NCI-H1092 treated with DMSO at 0.1 percent for 48 hours (cell line): ENCODE measurements at regions not wholly inside any gene's neighbourhood (a gene's known extent, or its start where the extent isn't known, plus 50 kb on each side); places are given as distances from the start of the nearest gene placed in this dataset.

ENCODE experiments used
- DNase-seq: peaks from one replicate; lab custom pipeline; 2025; lab: John Stamatoyannopoulos, UW

DNA sequence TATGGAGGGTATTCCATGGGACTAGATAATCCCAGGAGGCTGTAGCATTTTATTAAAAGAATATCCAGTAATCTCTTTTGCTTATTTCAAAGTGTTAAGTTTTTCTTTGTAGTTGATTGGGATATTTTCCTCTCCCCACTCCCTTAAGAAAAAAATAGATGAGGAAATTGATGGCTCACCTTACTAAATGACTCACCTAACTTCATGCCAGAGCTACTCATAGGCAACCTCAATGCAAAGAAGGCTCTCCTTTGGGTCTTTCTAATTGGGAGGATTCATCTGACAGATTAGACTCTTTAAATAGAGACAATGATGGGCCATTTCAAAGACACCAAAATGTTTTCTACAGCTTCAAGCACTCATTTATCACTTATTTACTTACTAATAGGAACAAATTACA, 528.5 kb upstream of the BTBD3 start:
- no peak for DNase-seq

DNA sequence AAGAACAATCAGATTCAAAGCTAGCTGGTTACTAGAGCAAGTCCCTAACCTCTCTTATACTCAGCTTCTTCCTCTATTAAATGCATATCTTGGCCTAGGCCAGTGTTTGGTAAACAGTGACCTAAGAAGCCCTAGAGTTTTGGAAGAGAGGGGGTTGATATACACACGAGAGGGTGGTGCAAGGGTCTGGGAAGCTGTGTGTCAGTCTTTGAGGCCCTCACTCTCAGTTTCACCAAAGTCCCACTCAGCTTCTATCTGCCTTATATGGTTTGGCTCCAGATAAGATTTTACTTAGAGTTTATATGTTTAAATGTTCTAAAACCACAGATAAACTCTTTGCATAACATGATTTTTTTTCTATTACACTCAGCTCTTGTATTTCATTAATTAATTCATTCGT, 526.1 kb upstream of the BTBD3 start:
- no peak for DNase-seq

DNA sequence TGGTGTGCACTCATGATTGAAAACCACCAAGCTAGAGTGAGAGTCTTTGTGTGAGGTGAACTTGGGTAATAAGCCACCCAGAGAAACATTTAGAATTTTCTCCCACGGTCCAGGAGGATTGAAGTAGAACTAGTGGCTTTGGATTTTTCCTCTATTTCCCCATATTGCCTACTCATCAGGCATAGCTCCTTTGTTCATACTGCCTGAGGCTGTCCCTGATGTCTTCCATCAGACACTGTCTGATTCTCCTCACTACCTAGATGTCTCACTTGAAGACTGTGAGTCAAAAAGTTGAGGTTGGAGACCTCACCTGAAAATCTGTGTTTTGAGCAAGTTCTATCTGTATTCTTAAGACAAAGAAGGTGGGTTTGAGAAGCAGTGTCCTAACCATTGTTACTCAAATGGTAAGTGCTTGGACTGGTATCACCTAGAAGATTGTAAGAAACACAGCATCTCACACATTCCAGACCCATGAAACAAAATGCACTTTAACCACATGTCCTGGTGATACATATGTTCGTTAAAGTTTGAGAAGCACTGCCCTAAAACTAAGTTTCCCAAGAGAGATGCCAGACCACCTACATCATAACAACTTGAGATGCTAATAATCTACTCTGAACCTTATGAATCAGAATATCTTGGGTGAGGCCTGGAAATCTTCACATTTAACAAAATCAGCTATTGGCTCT, 523.4 kb upstream of the BTBD3 start:
- no peak for DNase-seq

DNA sequence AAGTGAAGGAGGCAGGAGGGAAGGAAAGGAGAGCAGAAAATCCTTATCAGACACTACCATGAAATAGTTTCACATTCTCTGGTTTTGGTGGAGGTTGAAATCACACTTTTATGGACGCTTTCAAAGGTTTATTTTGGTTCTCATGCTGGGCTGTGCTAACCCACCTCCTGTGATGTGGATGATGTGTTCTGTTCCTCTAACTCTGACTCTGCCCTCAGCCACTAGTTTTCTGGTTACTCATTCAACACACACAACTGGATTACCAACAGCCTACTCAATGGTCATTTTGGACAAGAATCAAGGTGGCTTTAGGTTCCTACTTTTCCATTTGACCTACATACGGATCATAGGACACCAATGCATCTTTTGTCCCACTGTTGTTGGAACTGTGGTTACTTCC, 522.1 kb upstream of the BTBD3 start:
- no peak for DNase-seq

DNA sequence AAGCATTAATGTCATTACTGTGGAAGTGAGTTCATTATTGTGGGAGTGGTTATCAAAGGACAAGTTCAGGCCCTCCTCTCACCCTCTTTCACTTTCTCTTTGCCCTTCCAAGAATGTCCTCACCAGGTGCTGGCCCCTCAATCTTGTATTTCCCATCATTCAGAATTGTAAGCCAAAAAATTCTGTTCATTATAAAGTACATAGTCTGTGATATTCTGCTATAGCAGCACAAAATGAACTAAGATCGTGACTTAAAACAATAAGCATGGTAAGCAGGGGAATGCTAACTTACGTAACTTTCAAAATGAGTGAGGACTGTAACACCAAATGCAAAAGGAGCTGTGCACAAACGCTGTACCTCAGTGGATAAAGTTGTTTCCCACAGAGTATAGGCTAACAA, 515.7 kb upstream of the BTBD3 start:
- no peak for DNase-seq

DNA sequence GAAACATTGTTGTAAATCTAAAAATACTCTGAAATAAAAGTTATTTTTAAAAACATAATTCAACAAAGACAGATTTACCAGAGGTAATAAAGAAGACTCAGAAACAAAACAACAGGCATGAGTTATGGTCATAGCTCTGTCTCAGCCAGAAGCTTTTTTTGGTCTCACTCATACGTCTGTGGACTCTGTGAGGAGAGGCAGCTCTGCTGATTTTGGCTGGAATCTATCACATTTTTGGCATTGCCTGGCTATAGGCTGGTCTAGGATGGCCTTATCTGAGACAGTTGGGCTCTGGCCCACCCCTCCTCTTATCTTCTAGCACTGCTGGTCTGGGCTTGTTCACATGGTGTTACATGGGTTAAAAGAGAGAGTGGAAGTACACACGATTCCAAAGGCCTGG, 514.0 kb upstream of the BTBD3 start:
- DNase-seq: no peak

DNA sequence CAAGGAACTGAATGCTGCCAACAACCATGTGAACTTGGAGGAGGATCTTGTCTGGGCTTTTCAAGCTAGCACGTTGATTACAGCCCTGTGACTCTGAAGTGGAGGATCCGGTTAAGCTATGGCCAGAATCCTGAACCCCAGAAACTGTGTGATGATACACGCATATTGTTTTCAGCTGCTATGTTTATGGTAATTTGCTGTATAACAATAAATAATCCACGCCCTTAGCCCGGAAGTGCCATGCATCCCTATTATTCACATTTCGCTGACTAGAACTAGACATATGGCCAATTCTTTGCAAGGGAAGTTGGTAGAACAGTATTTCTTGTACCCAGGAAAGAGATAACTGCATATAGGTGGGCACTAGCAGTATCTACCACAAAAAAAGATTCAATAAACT, 510.8 kb upstream of the BTBD3 start:
- no peak for DNase-seq

DNA sequence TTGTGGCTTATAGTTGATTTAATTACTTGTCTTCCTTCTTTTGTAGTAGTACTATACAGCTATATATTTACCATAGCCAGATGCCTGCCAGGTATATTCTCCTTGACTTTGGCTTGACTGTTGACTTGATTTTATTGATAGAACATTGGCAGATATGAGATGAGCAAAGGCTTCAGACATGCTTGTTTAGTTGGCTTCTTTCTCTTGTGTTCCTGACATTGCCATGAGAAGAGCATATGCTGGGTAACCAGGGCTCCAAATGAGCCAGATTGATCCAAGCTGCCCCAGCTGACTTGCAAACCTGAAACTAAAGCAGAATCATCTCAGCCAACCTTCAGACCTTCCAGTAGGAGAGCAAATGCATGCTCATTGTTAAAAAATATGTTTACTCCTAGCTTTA, 508.1 kb upstream of the BTBD3 start:
- no peak for DNase-seq

DNA sequence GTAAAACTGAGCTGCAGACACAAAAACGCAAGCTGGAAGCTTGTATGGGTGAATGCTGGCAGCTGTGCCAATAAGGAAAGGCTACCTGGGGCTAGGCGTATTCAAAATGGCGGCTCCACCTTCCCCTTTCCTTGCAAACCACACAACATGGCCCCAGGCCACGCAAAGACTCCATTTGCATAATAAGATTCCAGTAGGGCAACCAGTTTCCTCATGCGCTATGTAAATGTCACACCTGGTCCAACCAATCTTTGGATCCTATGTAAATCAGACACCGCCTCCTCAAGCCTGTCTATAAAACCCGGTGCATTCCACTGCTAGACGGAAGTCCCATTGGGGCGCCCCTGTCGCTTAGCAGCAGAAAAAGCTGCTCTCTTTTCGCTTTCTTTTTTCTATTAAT, 505.9 kb upstream of the BTBD3 start:
- DNase-seq: no peak

DNA sequence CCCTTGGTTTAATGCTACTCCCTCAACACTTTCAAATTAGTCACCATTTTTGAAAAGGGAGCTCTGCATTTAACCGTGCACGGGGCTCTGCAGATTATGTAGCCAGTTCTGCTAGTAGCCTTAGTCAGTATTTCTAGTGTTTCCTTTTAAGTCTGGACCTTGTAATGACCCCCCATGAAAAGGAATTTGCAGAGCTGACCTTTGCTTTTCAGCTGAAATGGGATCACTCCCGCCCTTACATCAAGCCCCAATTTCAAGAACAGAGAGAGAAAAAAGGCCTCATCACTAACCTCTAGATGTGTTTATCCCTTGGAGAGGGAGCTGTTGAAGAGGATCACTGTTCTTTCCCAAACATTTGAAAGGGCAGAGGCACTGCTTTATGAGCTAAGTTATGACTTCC, 490.7 kb upstream of the BTBD3 start:
- no peak for DNase-seq

DNA sequence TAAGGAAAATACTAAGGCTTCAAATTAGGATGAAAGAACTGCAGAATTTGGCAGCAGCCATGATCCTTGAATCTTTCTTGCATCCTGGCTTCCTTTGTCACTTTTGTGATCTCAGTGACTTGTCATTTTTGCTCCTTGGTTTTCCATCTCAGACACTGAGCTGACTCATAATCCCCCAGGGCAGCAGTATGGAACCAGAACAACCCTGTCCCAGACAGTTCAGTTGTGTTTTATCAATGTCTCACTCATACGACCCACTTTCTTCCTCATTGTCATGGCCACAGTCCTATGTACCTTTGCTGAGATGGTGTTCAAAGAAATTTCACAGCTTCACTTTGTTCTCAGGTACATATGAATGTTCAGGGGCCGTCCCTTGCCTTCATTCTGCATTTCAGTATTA, 488.5 kb upstream of the BTBD3 start:
- DNase-seq: no peak

DNA sequence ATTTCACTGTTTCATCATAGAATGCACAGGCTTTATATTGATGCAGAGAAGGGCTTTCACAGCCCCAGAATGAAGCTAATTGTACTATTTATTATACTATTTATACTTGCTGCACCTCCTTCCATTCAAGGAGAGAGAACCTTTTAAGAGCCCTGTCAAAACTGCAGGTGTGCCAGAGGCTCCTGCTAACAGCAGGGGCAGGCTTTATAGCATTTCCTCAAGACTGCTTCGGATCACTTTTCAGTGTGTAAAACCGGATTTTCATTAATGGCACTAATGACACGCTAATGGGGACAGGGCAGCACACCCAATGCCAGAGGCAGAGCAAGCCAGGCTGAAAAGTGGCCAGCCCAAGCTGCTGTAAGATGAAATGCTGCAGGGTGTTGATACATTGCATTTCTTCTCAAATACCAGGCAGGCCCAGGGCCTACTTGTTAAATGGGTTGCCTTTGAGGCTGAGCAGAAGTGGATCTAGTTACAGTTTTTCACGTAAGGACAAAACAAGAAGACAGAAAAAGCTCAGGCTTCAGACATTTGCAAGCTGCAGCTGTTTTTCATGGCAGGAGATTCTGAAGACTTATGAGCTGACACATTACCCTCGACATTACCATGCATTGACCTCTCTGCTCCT, 487.7 kb upstream of the BTBD3 start:
- DNase-seq: no peak

DNA sequence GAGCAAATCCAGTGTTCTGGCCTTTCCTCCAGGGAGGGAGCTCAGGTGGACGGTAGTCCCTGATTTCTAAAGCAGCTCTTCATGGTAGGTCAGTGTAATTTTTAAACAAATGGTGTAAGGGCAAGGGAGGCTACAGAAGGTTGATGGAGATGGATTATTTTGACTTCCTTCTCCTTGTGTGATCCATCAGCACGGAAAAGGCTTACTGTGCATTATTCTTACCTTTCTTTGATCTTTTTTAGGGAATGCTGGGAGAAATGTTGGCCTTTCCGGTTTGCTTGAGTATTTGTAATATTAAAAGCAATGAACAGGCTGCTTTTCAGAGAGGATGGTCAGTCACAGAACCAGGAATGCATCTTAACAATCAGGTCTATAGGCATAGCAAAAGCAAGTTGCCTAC, 487.0 kb upstream of the BTBD3 start:
- no peak for DNase-seq

DNA sequence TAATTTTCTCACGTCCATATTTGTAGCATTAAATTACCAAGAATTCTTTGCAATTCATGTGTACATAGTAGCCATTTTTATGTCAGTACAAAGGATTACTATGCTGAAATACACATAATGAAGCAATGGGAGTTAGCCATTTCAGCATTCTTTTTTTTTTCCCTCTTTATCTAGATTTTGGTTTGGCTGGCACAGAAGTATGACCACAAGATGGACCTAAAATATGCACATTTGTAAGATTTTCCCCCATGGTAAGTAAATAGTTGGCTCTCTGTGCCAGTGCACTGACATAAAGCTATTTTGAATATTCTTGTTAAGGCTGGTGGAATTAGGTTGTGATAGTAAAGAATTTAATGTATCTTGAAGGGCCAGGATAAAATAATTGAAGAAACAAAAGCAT, 486.1 kb upstream of the BTBD3 start:
- DNase-seq: no peak

DNA sequence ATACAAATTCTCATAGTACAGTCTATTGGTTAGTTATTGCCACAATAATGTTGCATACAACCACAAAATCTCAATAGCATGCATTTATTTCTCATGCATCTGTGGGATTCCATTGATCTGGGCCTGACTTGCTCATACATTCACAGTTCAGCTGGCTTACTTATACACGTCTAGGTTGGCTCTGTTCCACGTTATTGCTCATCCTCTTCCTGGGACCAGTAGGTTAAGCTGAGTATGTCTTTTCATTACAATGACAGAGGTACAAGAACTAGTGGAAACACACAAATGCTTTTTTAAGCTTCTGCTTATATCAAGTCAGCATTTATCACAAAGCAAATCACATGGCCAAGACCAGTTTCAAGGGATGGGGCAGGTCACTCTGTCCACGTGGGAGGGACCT, 485.3 kb upstream of the BTBD3 start:
- DNase-seq: no peak

DNA sequence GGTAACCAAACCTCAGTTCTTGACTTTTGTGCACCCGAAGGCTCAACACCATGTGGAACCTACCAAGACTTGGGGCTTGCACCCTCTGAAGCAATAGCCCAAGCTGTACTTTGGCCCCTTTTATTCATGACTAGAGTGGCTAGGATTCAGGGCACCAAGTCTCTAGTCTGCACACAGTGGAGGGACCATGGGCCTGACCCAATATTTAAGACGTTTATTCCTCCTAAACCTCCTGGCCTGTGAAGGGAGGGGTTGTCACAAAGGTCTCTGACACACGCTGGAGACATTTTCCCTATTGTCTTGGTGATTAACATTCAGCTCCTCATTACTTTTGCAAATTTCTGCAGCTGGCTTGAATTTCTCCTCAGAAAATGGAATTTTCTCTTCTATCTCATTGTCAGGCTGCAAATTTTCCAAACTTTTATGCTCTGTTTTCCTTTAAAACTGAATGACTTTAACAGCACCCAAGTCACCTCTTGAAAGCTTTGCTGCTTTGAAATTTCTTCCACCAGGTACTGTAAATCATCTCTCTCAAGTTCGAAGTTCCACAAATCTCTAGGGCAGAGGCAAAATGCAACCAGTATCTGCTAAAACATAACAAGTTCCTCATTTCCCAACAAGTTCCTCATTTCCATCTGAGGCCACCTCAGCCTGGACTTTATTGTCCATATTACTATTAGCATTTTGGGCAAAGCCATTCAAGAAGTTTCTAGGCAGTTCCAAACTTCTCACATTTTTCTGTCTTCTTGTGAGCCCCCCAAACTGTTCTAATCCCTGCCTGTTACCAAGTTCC, 481.4 kb upstream of the BTBD3 start:
- no peak for DNase-seq

DNA sequence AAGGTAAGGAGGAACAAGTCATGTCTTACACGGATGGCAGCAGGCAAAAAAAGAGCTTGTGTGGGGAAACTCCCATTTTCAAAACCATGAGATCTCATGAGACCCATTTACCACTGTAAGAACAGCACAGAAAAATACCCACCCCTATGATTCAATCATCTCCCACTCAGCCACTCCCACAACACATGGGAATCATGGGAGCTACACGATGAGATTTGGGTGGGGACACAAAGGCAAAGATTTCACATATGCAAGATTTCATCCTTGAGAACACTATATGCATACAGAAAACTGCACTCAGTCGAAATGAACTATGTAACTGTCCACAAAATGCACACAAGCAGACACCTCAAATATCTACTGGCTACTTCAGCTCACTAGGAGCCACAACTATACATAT, 480.6 kb upstream of the BTBD3 start:
- DNase-seq: no peak

DNA sequence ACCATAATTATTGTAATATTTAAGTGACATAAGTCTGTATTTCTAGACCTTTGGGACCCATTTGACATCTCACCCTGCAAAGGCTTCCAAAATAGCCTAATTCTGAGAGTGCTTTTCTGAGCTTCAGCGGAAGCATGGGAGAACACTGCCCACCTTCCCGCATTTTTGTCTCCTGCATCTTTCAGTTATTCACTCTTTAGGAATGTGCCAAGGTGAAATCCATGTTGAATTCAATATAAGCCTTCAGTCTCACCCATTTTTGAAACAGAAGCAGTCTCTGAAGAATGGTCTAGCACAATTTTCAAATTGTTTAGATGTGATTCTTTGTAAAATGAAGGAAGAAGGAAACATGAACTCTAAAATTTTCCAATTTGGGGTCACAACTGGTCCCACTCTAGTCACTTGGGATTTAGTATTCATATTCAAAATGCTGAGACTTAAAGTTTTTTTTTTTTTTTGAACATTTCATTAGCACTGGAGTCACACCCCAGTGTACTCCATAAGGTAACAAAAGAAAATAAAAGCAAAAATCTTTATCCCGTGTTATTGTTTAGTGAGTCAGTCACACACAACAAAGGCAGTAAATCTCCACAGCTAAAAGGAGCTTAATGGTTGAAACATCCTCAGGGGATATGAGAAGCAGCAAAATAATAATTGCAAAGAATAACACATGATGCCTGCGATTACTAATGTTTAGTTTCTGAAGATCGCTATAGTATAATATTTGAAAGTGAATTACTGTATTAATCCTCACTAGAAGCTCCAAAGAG, 479.9 kb upstream of the BTBD3 start:
- DNase-seq: no peak

DNA sequence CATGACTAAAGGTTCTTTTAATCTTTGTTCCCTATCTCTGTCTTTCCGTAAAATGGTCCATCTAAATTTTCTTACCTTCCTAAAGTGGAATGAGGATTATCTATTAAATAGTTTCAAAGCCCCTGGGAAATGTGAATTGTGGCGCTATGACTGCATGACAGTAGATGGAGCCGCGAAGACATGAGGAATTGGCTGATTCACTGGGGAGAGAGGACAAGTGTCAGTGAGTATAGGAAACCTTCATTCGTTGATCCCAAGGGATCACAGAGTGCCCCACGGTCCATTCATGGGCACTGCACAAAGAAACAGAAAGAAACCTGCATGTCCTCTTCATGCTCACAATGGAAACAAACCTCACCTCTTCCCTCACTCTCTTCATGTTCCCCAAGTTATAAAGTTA, 479.3 kb upstream of the BTBD3 start:
- DNase-seq: no peak

DNA sequence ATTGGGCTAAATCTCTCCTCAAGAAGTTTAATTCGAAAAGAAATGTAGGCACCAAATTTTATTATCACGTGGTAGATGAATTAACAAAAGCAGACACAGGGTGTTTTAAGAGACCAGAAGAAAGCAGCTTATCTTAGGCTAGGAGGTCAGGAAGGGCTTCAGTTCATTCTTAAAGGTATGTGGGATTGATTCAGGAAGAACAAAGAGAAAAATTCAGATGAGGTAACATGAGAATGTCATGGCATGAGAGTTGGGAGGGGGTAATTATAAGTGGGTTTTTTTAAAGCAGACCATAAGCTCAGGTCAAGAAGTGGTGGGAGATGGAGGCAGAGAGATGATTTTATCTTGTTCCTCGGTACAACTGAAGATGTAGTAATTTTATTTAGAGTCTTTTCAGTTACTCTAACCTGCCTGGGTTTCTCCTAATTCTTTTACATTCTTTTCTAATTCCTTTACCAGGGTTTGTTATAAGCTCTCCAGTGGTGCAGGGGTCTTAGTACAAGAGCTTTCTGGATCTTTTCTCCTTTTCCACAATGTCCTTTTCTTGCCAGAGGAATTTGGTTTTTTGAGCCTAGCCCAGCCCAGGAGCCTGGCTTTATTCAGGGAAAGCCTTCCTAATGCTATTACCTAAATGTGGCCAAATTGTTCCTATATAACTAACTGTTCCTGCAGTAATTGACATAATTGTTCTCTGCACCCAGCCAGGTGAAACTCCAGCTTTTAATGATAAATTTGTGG, 474.1 kb upstream of the BTBD3 start:
- DNase-seq: no peak

DNA sequence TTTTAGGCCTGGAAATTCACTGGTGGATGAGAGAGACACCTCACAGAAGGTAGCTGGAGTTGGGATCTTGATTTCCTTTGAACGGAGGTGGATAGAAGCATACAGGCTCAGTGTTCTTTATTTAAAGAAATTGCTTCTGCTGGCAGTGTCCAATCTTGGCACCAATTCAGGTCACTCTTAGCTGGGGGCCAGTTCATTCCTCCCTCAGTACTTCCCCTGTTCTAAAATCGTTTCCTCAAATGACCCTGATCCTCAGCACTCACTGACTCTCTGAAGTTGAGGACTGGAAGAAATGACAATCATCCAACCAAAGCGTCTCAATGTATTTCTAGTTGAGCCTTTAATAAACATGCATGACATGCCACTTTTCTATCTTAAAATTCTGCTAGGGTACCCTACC, 472.5 kb upstream of the BTBD3 start:
- no peak for DNase-seq

DNA sequence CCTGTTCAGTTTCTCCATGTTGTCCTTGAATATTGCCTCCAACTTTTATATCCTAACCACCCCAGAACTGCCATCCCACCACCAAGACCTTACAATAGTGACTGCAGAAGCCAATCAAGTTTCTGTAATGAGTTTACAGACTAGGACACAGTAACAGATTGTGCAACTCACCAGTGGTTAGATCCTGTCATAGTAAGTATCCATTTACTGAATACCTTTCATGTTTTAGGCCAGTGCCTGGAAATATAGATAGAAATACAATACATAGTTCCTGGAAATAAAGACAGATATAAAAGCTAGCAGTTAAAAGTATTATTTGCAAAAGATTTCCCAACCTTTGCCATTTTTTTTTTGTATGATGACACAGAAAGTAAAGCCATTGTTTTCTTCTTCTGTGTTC, 471.8 kb upstream of the BTBD3 start:
- DNase-seq: no peak
